SK-N-SH treated with all-trans-retinoic acid at 6 μM for 48 hours (cell line): ENCODE measurements at regions not wholly inside any gene's neighbourhood (a gene's known extent, or its start where the extent isn't known, plus 50 kb on each side); places are given as distances from the start of the nearest gene placed in this dataset.

Experiments
- ATAC-seq: fragments of 200-7000 bp; cut with Tn5 transposase; 3 replicates; pipeline ENCODE4 v1.9.1; 2020; ENCODE audit warnings: mild to moderate bottlenecking, moderate library complexity
- BACH2 ChIP-seq: fragments of 250-450 bp; sonication (Bioruptor Pico); IDR thresholded peaks from 2 replicates; pipeline ENCODE4 v1.9.0; 2021; ENCODE audit warnings: mild to moderate bottlenecking, borderline replicate concordance
- CREB5 ChIP-seq: fragments of 250-450 bp; sonication (Bioruptor Pico); IDR thresholded peaks from 2 replicates; pipeline ENCODE4 v1.5.1; 2020; ENCODE audit warnings: low read depth, mild to moderate bottlenecking, moderate library complexity
- ESRRG ChIP-seq: fragments of 250-450 bp; sonication (Bioruptor Pico); IDR thresholded peaks from 2 replicates; pipeline ENCODE4 v1.6.1; 2021; ENCODE audit warnings: mild to moderate bottlenecking
- GLIS3 ChIP-seq: fragments of 250-450 bp; sonication (Bioruptor Pico); IDR thresholded peaks from 2 replicates; pipeline ENCODE4 v1.5.0; 2020; ENCODE audit warnings: mild to moderate bottlenecking, moderate library complexity
- OSR1 ChIP-seq: fragments of 250-450 bp; sonication (Bioruptor Pico); IDR thresholded peaks from 2 replicates; pipeline ENCODE4 v1.8.0; 2022; ENCODE audit warnings: moderate library complexity, mild to moderate bottlenecking, inconsistent platforms
- POU6F1 ChIP-seq: fragments of 250-450 bp; sonication (Bioruptor Pico); IDR thresholded peaks from 2 replicates; pipeline ENCODE4 v1.8.0; 2021; ENCODE audit warnings: low read depth, mild to moderate bottlenecking, moderate library complexity, borderline replicate concordance
- PPARA ChIP-seq: fragments of 250-450 bp; sonication (Bioruptor Pico); IDR thresholded peaks from 2 replicates; pipeline ENCODE4 v1.5.0; 2020; ENCODE audit warnings: mild to moderate bottlenecking, borderline replicate concordance
- RARB ChIP-seq: fragments of 250-450 bp; sonication (Bioruptor Pico); IDR thresholded peaks from 2 replicates; pipeline ENCODE4 v1.8.0; 2021; ENCODE audit warnings: mild to moderate bottlenecking, moderate library complexity
- SNAI2 ChIP-seq: fragments of 250-450 bp; sonication (Bioruptor Pico); IDR thresholded peaks from 2 replicates; pipeline ENCODE4 v1.5.0; 2020; ENCODE audit warnings: mild to moderate bottlenecking, moderate library complexity
- TCF4 ChIP-seq: fragments of 250-450 bp; sonication (Bioruptor Pico); IDR thresholded peaks from 2 replicates; pipeline ENCODE4 v1.8.0; 2021; ENCODE audit warnings: mild to moderate bottlenecking, moderate library complexity, borderline replicate concordance
- TOX ChIP-seq: fragments of 250-450 bp; sonication (Bioruptor Pico); IDR thresholded peaks from 2 replicates; pipeline ENCODE4 v1.8.0; 2021; ENCODE audit warnings: mild to moderate bottlenecking, moderate library complexity, borderline replicate concordance
- TSHZ2 ChIP-seq: fragments of 250-450 bp; sonication (Bioruptor Pico); IDR thresholded peaks from 2 replicates; pipeline ENCODE4 v1.5.0; 2020; ENCODE audit warnings: mild to moderate bottlenecking, moderate library complexity
- ZC3H10 ChIP-seq: fragments of 250-450 bp; sonication (Bioruptor Pico); IDR thresholded peaks from 2 replicates; pipeline ENCODE4 v1.5.1; 2021; ENCODE audit warnings: mild to moderate bottlenecking, moderate library complexity
- ZFP3 ChIP-seq: fragments of 250-450 bp; sonication (Bioruptor Pico); IDR thresholded peaks from 2 replicates; pipeline ENCODE4 v1.5.0; 2020; ENCODE audit warnings: mild to moderate bottlenecking, moderate library complexity
- ZNF565 ChIP-seq: fragments of 450-650 bp; formaldehyde crosslinking; conservative IDR thresholded peaks from 2 replicates; pipeline ENCODE4 v1.5.0; 2020; ENCODE audit warnings: low read depth, mild to moderate bottlenecking, moderate library complexity
- ZNF70 ChIP-seq: fragments of 450-650 bp; formaldehyde crosslinking; IDR thresholded peaks from 2 replicates; pipeline ENCODE4 v1.5.0; 2020; ENCODE audit warnings: mild to moderate bottlenecking, moderate library complexity
- ZNF8 ChIP-seq: fragments of 450-650 bp; formaldehyde crosslinking; IDR thresholded peaks from 2 replicates; pipeline ENCODE4 v1.5.0; 2020; ENCODE audit warnings: mild to moderate bottlenecking, moderate library complexity
- TF ChIP-seq, protein P1 (sequence below): fragments of 250-450 bp; sonication (Bioruptor Pico); IDR thresholded peaks from 2 replicates; pipeline ENCODE4 v1.5.1; 2021; ENCODE audit warnings: mild to moderate bottlenecking, moderate library complexity

GRCh38 chr16:55015181-55015913, 84.7 kb downstream of the IRX5 start:
- no peak for ATAC-seq
- TF ChIP-seq GLIS3 (CRISPR knock-in tag) (no peak), POU6F1 (CRISPR knock-in tag) (no peak), TSHZ2 (CRISPR knock-in tag) (no peak), PPARA (no peak), RARB (CRISPR knock-in tag) (no peak), BACH2 (no peak), ZFP3 (no peak), ESRRG (CRISPR knock-in tag) (no peak), SNAI2 (CRISPR knock-in tag) (no peak)
- TF ChIP-seq, protein P1, sequence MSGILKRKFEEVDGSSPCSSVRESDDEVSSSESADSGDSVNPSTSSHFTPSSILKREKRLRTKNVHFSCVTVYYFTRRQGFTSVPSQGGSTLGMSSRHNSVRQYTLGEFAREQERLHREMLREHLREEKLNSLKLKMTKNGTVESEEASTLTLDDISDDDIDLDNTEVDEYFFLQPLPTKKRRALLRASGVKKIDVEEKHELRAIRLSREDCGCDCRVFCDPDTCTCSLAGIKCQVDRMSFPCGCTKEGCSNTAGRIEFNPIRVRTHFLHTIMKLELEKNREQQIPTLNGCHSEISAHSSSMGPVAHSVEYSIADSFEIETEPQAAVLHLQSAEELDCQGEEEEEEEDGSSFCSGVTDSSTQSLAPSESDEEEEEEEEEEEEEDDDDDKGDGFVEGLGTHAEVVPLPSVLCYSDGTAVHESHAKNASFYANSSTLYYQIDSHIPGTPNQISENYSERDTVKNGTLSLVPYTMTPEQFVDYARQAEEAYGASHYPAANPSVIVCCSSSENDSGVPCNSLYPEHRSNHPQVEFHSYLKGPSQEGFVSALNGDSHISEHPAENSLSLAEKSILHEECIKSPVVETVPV: no peak

- ATAC-seq: no peak
- TF ChIP-seq OSR1 (CRISPR knock-in tag) (no peak), ESRRG (CRISPR knock-in tag) (no peak), TSHZ2 (CRISPR knock-in tag) (no peak), POU6F1 (CRISPR knock-in tag) (no peak), SNAI2 (CRISPR knock-in tag) (no peak), TOX (no peak), BACH2 (no peak), ZC3H10 (CRISPR knock-in tag) (no peak), GLIS3 (CRISPR knock-in tag) (no peak), ZNF8 (no peak), TCF4 (no peak), ZNF70 (no peak), PPARA (no peak)
Observed at GRCh38 chr16:55016515-55016914, 85.8 kb downstream of the IRX5 start.

- no peak for ATAC-seq
- no peak for TF ChIP-seq BACH2
- TF ChIP-seq, all 23 proteins: peak for 0
Observed at GRCh38 chr16:55017321-55017720, 86.7 kb downstream of the IRX5 start.

- TF ChIP-seq ESRRG (CRISPR knock-in tag) (no peak), OSR1 (CRISPR knock-in tag) (no peak), POU6F1 (CRISPR knock-in tag) (no peak), PPARA (no peak), ZNF565 (CRISPR knock-in tag) (no peak), TOX (no peak), CREB5 (CRISPR knock-in tag) (no peak)
- no peak for ATAC-seq
Observed at GRCh38 chr16:55018881-55019280, 88.2 kb downstream of the IRX5 start.
